GM12875 (cell line): ENCODE measurements at regions not wholly inside any gene's neighbourhood (a gene's known extent, or its start where the extent isn't known, plus 50 kb on each side); places are given as distances from the start of the nearest gene placed in this dataset.

ENCODE experiments used
- H3K4me3 ChIP-seq: one replicate; pipeline ENCODE4 v1.5.1; 2011; ENCODE audit warnings: low read depth, low read length, control low read depth
- CTCF ChIP-seq: IDR thresholded peaks from 2 replicates; pipeline ENCODE4 v1.5.1; 2011; ENCODE audit warnings: low read depth, mild to moderate bottlenecking, control low read depth, inconsistent platforms, low read length, moderate library complexity, borderline replicate concordance; ENCODE audit not compliant: insufficient read depth

DNA sequence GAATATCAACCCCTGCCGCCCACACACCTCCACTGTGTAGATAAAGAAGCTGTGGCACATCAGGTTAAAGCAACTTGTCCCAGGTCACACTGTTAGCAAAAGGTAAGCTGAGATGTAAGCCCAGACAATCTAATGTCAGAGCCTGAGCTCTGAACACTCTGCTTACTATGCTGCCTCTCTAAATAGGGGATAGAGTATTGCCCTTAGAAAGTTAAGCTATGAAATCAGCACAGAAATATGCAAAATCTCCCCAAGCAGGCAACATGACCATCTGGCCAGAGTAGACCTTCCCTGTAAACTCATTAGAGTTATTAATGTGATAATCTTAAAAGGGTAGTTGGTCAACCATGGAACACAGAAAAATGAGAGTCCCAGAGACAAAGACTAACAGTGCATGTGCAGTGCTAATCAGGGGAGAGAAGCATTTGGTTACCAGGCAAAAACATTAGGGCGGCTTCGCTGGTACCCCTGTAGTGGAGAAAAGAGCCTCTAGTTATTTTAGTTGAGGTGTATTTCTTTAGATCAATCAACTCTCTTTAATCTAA is 171.0 kb downstream of the BTG1 start:
- no peak for TF ChIP-seq CTCF
- no peak overlapping the region for H3K4me3 ChIP-seq

DNA sequence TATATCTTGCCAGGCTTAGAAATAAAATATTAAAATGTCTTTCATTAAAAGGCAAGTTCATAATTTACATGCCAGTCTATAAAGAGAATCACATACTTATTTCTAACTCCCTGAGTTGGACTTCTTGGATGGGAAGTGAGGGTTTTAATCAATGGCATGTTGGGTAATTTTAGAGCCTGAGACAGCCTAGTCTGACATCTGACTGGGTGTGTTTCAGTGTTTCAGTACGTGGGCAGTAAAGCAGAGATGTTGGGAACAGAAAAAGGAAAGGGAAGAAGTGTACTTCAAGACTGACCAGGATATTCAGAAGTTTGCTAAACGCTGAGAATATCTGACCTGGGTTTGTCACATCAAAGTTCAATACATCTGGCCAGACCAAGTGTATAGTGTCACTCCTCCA is 171.8 kb downstream of the BTG1 start:
- no peak overlapping the region for H3K4me3 ChIP-seq
- TF ChIP-seq CTCF = no peak

DNA sequence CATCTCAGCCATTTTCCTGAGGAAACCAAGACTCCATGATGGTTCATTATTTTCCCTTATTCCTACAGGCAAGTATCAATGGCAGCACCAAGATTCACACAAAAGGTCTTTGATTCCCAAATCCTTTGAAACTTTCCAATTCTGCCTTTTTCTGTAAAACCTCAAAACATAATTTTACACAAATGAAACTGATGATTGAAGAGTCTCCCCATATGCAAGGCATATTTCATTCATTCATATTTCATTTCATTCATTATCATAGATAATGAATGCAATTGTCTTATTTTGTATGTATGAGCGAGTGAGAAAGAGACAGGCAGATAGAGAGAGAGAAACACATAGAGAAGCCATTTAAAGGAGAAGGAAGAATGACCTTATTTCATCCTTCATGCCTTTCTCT is 172.8 kb downstream of the BTG1 start:
- TF ChIP-seq CTCF = no peak
- no peak overlapping the region for H3K4me3 ChIP-seq

GRCh38 chr12:91968777-91969171 is 176.9 kb downstream of the BTG1 start:
- TF ChIP-seq CTCF = no peak
- no peak overlapping the region for H3K4me3 ChIP-seq

DNA sequence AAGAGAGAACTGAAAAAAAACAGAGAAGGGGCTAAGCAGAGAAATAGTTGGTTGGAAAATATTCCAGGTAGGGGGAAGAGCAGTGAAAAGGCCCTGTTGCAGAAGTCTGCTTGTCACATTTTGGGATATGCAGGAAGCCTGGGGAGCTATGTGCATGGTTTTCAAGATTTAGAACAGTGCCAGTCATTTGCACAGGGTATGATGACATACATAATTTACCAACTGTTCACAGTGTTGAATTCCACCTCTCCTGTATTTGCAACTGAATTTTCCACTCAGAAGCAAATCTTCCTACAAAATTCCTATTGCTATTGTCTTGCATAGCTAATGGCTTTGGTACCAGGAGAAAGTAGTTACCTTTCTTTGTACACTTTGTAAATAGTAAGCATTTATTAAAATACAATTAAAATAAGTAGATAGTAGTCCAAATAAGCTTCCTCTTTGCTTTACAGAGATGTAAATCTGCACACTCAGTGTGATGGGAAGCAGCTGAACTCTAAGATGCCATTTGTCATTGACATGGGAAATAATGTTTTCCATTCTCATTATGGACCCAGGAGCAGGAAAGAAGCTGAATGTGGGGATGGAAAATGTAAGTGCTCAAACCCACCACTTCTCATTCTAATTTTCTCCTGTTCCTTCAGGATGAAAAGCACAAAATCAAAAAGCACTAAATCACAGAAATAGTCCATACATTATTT is 177.4 kb downstream of the BTG1 start:
- no peak for TF ChIP-seq CTCF
- H3K4me3 ChIP-seq = no peak overlapping the region

- no peak for TF ChIP-seq CTCF
- no peak overlapping the region for H3K4me3 ChIP-seq
Observed at GRCh38 chr12:91967590-91967989, 178.1 kb downstream of the BTG1 start.

GRCh38 chr12:91965781-91966180 is 179.9 kb downstream of the BTG1 start:
- TF ChIP-seq CTCF = no peak
- H3K4me3 ChIP-seq = no peak overlapping the region
